NCI-H2171 (cell line): ENCODE measurements at regions not wholly inside any gene's neighbourhood (a gene's known extent, or its start where the extent isn't known, plus 50 kb on each side); places are given as distances from the start of the nearest gene placed in this dataset.
"Not testable (repeated sequence)": the region's sequence is repeated elsewhere in the genome, so short reads cannot be mapped to it uniquely, and the experiment has no call there.

ENCODE experiments used
- DNase-seq: peaks from one replicate; lab custom pipeline; 2025; lab: John Stamatoyannopoulos, UW

DNA sequence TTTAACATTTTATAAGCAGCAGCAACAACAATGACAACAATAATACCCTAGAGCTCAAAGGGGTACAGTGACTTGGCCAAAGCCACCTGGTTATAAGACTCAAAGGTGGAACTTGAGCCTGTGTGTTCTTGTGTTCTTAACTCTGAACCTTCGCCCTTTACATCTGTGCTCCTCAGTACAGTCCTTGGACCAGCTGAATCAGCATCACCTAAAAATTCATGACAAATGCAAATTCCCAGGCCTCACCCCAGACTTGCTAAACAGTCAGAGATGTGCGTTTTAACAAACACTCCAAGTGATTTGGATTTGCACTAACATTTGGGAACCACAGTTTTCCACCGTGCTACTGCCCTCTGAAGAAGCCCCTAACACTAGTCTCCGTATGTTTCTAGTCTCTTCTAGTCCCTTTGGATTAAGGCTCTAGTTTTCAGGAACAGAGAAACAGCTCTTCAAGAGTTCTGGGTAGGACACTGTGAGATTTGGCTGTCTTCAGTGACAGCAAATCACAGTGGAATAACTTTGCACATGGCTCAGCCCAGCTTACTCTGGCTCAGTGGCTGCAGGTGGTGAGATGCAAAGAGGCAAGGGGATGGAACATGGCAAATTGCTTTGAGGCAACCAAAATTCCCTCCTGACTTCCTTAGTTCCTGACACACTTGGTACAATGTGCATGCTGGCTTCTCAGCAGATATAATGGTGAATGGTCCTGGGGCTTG, 151.0 kb upstream of the CDH11 start:
- no peak for DNase-seq

DNA sequence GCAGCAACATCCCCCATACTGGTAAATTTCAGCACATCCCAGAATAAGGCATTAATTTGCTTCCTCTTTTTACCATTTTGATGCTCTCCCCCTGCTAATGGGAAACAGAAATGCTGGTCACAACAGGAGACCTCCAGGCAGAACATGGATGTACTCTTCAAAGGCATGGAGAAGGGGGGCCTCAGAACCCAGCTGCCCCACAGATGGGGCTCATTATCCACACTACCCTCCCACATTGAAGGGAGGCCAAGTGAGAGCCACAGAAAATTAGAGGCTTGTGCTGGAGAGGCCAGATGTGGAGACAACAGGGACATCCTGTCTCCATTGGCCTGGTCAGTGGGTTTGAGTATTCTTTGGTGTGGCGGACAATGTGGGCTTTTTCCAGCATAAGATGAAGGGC, 150.1 kb upstream of the CDH11 start:
- DNase-seq = no peak

DNA sequence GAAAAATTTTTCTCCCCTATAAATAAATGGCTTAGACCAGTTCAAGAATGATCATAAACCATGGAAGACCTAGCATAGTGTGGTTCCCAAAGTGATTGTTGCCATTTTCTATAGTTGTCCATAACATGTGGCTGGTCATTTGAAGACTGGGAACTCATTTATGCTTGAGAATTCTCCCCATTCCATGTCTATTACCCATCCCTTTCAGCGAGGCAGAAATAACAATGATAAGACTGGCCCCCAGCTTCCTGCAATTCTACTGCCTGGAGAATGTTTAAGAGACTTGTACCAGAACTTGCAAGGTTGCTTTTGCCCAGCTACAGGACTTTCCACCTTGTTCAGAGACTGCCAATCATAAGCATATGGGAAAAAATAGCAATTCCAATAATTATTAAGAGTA, 146.5 kb upstream of the CDH11 start:
- DNase-seq = no peak

DNA sequence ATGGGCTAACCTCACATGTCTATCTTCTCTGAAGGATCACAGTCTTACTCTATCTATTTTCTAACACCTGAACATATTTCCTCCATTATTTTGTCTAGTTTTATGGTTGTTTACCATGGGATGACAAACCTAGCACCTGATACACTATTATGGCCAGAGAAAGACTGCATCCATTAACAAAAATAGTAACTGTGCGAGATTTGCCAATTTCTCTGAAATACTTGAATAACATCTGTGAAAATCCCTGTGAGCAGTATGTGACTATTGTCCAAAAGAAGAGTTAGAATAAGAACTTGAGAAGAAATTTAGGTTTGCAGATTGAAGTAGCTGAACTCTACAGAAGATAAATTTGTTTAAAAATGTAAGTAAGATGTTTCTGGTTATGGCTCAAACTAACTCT, 142.0 kb upstream of the CDH11 start:
- no peak for DNase-seq

DNA sequence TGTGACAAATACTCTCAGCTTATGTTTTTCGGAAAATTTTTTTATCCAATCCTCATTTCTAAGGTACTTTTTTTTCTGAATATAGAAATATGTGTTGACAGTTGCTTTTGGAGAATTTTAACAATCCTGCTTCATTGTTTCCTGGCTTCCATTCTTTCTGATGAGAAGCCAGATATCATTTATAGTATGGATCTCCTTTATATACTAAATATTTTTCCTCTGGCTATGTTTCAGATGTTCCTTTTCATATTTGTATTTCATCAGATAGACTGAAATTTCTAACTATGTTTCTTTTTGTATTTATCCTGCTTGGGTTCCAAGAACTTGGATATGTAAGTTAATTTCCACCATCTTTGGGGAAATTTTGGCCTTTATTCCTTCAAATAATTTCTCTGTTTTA, 138.9 kb upstream of the CDH11 start:
- no peak for DNase-seq

DNA sequence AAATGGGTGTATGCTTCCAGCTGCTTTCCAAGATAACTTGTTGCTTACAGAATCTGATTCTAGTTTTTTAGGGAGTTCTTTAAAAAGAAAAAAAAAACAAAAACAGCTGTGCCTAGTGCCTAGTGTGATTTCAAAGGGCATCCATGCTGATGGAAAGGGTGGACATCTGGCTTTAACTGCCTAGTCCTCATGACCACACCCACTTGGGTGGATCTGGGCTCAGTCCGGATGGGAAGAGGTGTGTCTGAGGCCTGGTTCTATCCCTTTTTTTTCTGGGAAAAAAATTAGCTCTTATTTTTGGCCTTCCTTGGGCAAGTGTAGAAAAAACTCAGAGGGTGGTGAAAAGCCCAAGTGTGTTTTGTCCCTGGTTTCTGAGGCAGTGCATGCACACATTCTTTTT, 132.3 kb upstream of the CDH11 start:
- DNase-seq = no peak

DNA sequence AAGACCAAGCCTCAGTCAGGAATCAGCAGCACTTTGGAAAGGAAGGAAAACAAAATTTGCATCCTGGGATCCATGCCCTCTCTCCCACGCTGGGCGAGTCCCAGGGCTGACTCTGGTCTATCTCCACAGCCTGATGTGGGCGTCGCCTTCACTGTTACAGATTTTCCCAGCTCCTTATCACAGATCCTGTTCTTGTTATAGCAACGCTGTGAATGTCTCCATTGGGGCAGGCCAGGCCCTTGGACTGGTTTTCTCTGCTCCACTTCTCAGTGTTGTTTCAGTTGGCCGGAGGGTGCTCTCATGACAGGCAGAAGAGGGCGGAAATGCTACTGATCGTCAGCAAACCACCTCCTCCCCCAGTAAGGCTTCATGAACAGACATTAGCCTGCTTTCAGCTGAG, 127.9 kb upstream of the CDH11 start:
- DNase-seq = no peak

DNA sequence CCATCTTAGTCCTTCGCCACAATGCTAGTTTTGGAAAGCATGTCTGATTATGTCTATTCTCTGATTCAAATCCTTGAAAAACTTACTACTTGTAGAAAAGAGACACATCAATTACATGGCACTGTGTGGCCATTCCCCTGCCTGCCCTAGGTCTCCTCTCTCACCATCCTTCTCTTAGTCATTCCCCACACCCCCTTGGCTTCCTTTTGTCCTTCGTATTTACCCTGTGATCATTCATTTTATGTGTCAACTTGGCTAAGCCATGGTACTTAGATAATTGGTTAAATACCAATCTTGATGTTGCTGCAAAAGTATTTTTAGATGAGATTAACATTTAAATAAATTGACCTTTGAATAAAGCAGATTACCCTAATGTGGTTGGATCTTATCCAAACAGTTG, 122.9 kb upstream of the CDH11 start:
- DNase-seq = no peak

DNA sequence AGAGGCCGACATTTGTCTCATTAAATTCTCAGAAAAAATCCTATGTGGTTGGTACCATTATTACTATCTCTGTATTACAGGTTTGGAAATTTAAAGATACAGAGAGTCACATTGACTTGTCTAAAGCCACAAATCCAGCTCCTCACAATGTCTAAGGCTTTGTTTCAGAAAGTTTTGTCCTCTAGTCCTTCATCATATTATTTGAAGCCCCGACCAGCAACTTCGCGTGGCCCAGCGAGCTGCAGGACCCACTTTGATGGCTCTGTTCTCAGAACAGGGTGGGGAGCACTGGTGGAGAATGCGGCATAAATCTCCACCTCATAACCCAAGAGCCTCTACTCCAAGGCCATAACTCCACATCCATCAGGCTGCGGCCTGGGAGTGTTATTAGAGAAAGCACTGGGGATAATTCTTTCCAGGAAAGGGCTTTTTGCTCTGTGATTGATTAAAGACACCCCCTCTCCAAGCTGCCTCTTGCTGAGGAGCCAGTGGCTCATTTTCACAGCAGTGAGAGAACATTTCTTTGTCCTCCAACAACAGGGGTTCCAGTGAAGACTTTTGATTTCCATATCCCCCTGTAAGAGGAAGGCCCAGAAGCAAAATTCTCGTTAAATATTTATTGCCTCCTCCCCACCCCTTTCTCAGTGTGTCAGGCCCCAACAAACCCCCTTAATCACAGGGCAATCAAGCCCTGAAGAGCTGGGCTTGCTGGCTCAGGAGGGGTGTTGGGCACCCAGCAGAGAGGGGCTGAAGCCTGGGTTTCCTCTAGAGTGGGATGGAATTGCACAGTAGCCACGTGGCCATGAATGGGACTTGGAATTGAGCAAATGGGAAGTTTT, 113.7 kb upstream of the CDH11 start:
- no peak for DNase-seq

DNA sequence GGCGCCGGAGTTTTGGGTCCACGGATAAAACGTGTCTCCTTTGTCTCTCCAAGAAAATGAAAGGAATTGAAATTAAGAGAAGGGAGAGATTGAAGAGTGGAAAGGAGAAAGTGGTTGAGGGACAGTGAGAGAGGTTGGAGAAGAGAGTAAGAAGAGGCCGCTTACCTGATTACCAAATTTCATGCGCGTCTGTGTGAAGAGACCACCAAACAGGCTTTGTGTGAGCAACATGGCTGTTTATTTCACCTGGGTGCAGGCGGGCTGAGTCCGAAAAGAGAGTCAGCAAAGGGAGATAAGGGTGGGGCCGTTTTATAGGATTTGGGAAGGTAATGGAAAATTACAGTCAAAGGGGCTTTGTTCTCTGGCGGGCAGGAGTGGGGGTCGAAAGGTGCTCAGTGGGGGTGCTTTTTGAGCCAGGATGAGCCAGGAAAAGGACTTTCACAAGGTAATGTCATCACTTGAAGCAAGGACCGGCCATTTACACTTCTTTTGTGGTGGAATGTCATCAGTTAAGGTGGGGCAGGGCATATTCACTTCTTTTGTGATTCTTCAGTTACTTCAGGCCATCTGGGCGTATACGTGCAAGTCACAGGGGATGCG, 113.0 kb upstream of the CDH11 start:
- DNase-seq = not testable (repeated sequence)

DNA sequence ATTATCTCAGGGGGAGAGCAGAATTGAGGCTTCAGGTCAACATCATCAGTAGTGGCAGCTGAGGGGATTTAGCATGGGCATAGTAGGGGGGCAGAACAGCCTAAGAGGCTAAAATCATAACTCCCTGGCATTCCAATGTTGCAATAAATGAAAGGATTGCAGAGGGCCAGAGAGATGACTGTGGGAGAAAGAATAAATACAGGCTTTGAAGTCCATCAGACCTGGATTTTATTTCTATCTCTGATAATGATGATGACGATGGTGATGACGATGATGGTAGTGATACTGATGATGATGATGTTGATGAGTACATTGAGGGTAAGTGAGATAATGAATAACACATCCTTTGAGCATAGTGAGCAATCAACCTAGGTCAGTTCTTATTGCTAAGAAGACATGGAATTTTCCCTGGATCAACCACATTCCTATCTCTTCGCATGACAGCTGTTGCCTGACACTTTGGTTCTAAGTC, 107.4 kb upstream of the CDH11 start:
- DNase-seq = no peak

DNA sequence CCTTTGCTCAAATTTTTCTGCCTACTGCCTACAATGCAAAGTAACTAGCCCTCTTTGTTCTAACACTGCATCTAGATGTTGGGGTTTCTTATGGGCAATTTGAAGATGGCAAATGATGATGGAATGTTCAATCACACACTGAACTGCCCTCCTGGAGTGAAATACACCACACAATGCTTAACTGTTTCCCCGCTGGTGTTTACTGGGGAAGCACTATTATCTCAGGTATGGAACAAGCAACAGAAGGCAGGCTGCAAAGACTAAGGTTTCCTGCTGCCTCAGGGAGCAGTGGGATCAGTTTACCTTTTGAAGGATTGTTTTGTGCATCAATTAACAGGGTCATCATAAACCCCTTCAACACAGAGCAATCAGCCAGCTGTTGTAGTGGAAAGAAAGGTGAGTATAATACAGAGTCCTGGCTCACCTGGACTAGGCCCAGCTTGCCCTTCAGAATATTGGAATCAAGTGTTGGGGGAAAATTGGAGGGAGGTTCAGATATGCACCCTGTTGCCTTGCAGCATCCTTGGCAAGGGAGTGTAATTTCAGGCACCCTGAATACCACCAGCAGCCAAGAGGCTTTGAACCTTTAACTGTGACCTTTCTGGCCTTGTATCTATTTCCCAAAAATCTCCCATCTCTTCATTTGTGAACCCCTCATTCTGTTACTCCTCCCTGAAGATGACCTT, 105.4 kb upstream of the CDH11 start:
- no peak for DNase-seq

DNA sequence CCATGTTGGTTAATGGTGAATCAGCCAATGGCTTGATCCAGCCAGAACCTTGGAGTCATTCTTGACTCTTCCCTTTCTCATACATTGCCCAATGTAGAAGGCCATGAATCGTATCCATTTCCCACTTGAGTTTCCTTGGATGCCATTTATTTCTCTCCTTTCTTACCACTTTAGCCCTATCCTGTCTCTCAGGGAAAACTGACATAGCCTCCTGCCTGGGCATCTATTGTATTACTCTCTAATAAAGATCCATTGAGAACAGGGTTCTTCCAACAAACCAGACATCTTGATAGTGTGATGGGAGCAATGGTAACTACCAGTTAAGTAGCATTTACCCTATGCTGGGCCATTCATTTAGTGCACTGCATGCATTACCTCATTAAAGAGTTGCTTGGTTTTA, 104.2 kb upstream of the CDH11 start:
- DNase-seq = no peak

DNA sequence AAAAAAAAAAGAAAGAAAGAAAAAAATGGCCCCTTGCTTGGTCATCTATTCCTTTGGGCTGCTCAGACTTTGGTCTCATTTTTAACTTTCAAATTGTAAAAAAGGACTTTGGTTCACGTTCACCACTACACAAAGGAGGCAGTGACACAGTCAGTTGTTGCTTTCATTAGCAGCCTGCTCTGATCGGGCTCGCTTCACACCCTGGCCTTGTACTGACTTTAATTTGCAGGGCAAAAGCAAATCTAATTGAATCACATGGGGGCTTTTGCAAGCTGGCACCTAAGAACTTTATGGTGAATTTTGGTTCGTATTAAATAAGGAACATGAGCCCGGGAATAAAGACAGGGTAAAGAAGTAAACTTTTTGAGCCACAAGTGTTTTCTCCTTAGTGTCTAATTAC, 103.6 kb upstream of the CDH11 start:
- no peak for DNase-seq

DNA sequence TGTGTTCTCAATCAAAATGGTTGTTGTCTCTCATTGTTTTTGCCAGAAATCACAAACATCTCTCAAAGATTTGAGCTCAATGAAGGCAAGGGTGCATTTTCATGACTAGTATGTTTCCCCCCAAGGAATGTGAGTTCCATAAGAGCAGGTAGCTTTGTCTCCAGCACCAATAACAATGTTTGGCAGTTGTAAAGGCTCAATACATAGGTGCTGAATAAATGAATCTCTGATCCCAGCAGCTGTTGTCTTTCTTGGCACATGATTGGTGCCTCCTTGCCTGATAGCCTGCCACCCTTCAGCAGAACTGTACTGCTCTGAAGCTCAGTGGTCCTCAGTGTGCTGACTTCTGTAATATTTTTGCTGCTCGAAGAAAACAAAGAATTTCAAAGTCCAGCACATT, 103.1 kb upstream of the CDH11 start:
- DNase-seq = no peak

DNA sequence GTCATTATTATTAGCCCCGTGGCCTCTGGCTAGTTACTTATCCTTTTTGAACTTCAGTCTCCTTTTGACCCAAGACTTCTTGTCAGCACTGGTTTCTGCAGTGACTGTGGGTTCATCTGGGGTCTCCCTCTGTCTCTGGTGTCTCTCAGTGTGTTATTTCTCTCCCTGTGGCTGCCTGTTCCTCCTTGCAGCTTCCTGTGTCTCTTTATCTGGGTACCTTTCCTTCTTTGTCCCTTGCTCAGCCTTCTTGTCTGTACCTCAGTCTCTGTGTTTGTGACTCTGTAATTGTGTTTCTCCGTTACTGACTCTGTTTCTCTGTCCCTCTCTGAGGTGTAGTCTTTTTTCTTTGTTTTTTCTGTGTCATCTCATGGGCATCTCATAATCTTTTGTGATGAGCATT, 102.6 kb upstream of the CDH11 start:
- DNase-seq = no peak

DNA sequence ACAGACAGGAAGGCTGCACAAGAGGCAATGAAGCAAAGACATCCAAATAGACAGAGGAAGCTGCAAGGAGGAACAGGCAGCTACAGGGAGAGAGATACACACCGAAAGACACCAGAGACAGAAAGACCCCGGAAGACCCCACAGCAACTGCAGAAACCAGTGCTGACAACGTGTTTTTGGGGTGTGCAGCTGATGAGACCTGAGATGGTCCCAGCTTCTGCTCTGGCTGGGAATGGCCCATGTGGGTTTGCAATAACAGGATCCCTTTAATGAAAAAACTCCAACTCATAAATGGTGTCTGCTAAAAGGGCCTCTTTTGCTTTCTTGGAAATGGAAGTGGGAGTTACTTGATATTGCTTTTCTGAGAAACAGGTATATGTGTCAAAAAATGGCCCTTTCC, 101.5 kb upstream of the CDH11 start:
- DNase-seq = no peak

DNA sequence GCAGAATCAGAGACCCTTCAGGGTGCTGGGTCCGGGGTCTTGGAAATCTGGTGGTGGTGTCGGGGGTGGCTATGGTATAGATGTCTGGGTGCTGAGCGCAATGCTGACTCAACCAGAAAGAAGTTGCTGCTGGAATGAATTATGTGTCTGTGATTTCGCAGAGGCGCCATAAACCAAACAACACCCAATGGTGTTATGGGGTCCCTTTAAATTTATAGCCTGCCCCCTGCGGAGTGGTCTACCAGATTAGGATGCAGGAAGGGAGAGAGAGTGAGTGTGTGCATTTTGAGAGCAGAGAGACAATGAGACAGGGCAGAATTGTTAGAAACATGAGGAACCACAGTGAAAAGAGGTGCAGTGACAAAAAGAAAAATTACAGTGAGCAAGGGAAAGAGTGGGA, 100.7 kb upstream of the CDH11 start:
- DNase-seq = no peak

DNA sequence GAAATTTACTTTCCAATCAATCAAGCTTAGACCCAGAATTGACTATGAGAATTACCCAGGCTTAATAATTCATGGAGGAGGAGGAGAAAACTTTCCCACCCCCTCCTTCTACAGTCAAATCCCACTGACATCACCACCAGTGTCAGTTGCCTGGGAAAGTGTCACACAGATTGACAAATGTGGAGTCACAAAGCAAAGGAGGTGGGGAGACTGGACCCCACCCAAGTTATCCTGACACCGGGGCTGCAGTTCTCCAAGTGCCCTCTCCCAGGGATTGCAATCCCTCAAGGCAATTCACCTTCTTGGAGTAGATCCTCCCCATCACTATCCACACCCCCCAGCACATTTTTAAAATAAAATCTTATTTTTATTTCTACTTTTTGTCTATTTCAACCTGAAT, 100.2 kb upstream of the CDH11 start:
- no peak for DNase-seq

DNA sequence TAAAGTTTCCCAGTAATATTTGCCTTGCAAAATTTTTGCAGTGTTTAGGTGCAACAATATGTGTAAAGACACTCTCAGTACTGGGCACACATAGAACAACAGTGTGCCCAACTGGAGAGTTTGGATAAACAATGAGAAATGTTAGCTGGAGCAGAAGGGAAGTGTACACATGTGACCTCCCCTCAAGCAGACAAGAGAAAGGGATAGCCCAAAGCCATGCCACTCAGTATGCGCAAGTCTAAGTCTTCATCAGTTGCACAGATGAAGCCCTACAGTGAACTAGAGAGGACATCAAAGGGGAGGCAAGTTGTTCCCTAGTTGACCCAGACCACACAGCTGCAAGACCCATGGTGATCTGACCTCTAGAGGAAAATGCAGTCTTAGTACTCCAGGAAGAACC, 97.9 kb upstream of the CDH11 start:
- DNase-seq = no peak

DNA sequence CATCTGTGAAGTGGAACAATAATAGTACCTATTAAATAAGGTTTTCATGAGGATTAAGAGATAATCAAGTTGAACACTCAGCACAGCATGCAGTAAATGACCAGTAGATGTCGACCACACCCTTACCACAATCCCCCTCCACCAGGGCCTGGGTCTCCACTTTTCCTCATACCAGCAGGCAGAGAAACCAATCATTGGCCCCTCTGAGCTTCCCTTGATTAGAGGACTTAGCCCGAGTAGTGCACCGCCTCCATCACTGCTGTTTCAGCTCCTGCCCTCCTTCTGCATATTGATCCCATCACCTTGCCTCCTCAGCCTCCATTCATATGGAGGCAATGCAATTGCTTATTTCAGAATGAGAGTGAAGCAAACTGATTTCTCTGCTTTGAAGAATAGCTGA, 96.5 kb upstream of the CDH11 start:
- DNase-seq = no peak

DNA sequence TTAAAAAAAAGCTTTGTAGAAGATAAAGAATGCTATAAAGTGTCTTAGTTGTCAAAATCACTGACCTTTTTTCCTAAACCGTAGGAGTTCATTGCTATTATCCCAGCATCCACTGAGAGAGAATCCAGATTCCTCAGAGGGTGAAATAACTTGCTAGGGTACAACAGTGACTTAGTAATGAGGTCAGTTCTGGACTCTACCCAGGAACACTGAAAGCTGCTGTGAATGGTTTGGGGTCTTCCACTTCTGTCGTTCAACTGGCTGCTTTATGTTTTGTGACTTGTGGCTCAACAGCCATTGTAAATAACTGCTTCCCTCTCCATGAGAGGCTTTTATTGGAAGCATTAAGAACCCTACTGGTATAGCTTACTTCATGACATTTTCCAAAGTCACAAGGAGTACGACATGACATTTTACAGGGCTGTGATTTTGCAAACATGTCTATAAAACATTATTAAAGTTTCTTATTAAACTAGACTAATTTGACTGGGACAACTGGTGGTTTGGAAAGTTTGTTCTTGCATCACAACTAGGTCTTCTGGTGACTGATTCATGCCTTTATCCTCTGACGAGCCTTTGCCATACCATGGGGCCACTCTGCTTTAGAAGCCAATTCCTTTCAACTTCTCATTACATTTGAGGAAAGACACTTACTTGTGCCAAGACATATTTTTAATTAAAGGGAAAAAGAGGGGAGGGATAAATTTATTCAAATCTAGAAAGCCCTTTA, 92.2 kb upstream of the CDH11 start:
- no peak for DNase-seq
